ENCODE measurements at regions not wholly inside any gene's neighbourhood (a gene's known extent, or its start where the extent isn't known, plus 50 kb on each side); places are given as distances from the start of the nearest gene placed in this dataset.

DNA sequence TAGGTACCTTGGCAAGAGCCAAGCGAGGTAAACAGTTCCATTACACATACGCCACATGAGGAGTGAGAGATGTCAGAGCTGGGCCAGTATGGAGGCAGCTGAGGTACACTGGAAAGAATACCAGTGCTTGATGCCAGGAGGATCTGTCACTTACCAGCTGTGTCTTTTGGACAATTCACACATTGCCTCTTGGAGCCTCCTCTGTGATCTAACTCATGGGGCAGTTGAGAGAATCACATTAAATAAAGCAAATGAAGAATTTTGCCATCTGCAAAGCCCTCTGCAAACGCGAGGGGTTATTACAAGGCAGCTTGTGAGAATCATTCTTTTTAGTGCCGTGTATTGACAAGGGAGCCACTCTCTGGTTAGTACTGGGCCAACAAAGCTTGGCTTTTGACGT is 429.7 kb upstream of the KLF4 start:
- TF ChIP-seq POLR2A (IDR thresholded peaks at IDR 0.05) (no peak), POLR2AphosphoS5 (IDR thresholded peaks at IDR 0.05; ENCODE audit: insufficient read depth in 1 of 2, low read depth in 1 of 2) (no peak)
- TF ChIP-seq, protein P1, sequence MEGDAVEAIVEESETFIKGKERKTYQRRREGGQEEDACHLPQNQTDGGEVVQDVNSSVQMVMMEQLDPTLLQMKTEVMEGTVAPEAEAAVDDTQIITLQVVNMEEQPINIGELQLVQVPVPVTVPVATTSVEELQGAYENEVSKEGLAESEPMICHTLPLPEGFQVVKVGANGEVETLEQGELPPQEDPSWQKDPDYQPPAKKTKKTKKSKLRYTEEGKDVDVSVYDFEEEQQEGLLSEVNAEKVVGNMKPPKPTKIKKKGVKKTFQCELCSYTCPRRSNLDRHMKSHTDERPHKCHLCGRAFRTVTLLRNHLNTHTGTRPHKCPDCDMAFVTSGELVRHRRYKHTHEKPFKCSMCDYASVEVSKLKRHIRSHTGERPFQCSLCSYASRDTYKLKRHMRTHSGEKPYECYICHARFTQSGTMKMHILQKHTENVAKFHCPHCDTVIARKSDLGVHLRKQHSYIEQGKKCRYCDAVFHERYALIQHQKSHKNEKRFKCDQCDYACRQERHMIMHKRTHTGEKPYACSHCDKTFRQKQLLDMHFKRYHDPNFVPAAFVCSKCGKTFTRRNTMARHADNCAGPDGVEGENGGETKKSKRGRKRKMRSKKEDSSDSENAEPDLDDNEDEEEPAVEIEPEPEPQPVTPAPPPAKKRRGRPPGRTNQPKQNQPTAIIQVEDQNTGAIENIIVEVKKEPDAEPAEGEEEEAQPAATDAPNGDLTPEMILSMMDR (IDR thresholded peaks at IDR 0.05) = no peak

All from vagina (tissue), 2 donors.